PC-9 (cell line): ENCODE measurements at regions not wholly inside any gene's neighbourhood (a gene's known extent, or its start where the extent isn't known, plus 50 kb on each side); places are given as distances from the start of the nearest gene placed in this dataset.

Source experiments
- EZH2 ChIP-seq: fragments of 200-600 bp; sonication (generic); IDR thresholded peaks from 2 replicates; pipeline ENCODE4 v1.8.0; 2017; ENCODE audit warnings: antibody characterized with exemption, low read depth
- TF ChIP-seq, protein P1 (sequence below): fragments of 200-600 bp; sonication (generic); conservative IDR thresholded peaks from 2 replicates; pipeline ENCODE4 v1.6.1; 2017; ENCODE audit warnings: mixed run types, antibody characterized with exemption, mild to moderate bottlenecking, moderate library complexity

DNA sequence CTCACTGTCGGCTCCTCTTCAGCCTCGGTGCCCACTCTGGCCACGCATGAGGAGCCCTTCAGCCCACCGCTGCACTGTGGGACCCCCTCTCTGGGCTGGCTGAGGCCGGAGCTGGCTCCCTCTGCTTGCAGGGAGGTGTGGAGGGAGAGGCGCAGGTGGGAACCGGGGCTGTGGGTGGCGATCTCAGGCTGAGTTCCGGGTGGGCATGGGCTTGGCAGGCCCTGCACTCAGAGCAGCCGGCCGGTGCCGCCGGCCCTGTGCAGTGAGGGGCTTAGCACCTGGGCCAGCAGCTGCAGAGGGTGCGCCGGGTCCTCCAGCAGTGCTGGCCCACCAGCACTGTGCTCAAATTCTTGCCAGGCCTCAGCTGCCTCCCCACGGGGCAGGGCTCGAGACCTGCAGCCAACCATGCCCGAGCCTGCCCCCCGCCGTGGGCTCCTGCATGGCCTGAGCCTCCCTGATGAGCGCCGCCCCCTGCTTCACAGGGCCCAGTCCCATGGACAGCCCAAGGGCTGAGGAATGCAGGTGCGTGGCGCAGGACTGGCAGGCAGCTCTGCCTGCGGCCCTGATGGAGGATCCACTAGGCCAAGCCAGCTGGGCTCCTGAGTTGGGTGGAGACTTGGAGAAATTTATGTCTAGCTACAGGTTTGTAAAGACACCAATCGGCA is 899.1 kb downstream of the SI start:
- TF ChIP-seq, protein P1, sequence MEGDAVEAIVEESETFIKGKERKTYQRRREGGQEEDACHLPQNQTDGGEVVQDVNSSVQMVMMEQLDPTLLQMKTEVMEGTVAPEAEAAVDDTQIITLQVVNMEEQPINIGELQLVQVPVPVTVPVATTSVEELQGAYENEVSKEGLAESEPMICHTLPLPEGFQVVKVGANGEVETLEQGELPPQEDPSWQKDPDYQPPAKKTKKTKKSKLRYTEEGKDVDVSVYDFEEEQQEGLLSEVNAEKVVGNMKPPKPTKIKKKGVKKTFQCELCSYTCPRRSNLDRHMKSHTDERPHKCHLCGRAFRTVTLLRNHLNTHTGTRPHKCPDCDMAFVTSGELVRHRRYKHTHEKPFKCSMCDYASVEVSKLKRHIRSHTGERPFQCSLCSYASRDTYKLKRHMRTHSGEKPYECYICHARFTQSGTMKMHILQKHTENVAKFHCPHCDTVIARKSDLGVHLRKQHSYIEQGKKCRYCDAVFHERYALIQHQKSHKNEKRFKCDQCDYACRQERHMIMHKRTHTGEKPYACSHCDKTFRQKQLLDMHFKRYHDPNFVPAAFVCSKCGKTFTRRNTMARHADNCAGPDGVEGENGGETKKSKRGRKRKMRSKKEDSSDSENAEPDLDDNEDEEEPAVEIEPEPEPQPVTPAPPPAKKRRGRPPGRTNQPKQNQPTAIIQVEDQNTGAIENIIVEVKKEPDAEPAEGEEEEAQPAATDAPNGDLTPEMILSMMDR = no peak
- TF ChIP-seq EZH2 = no peak
